Kidney epithelial cell (primary cell): ENCODE measurements at regions not wholly inside any gene's neighbourhood (a gene's known extent, or its start where the extent isn't known, plus 50 kb on each side); places are given as distances from the start of the nearest gene placed in this dataset.

Source experiments
- DNase-seq: peaks from one replicate; pipeline ENCODE4 v3.0.0-alpha.2; 2010; ENCODE audit warnings: low read depth
- H3K27me3 ChIP-seq: 2 replicates; pipeline ENCODE4 v1.6.0; 2011; ENCODE audit warnings: low read length; ENCODE audit not compliant: control insufficient read depth, insufficient read depth
- H3K36me3 ChIP-seq: 2 replicates; pipeline ENCODE4 v1.5.1; 2011; ENCODE audit warnings: low read length; ENCODE audit not compliant: control insufficient read depth, insufficient read depth
- H3K4me3 ChIP-seq: 2 replicates; pipeline ENCODE4 v1.5.1; 2011; ENCODE audit warnings: low read depth, mild to moderate bottlenecking, control low read depth, low read length
- CTCF ChIP-seq: IDR thresholded peaks from 2 replicates; pipeline ENCODE4 v1.5.1; 2011; ENCODE audit warnings: mild to moderate bottlenecking, moderate library complexity, low read length, control low read depth, inconsistent platforms; ENCODE audit not compliant: insufficient read depth, poor library complexity, severe bottlenecking

- no peaks in the 10 kb centered on the region for H3K36me3 ChIP-seq
- no peak overlapping the region for H3K4me3 ChIP-seq
- H3K27me3 ChIP-seq, result no peaks in the 10 kb centered on the region
- no peak for TF ChIP-seq CTCF
- DNase-seq, result no peak
Measured at GRCh38 chr5:87853541-87853940, 415.1 kb downstream of the TMEM161B start.

GRCh38 chr5:87851603-87852002 lies 417.0 kb downstream of the TMEM161B start:
- no peak for TF ChIP-seq CTCF

GRCh38 chr5:87850843-87851242 lies 417.8 kb downstream of the TMEM161B start:
- no peaks in the 10 kb centered on the region for H3K27me3 ChIP-seq
- TF ChIP-seq CTCF, result no peak
- DNase-seq, result no peak
- H3K36me3 ChIP-seq, result no peaks in the 10 kb centered on the region
- H3K4me3 ChIP-seq, result no peak overlapping the region

More at GRCh38 chr5:87851603-87852002, 417.0 kb downstream of the TMEM161B start:
- no peaks in the 10 kb centered on the region for H3K36me3 ChIP-seq
- H3K4me3 ChIP-seq, result no peak overlapping the region
- H3K27me3 ChIP-seq, result no peaks in the 10 kb centered on the region
- no peak for DNase-seq

GRCh38 chr5:87845734-87846133 lies 422.9 kb downstream of the TMEM161B start:
- DNase-seq, result no peak
- TF ChIP-seq CTCF, result no peak
- Histone ChIP-seq H3K4me3 (no peak overlapping the region), H3K36me3 (no peaks in the 10 kb centered on the region), H3K27me3 (no peaks in the 10 kb centered on the region)

GRCh38 chr5:87844866-87845265 lies 423.8 kb downstream of the TMEM161B start:
- no peaks in the 10 kb centered on the region for H3K27me3 ChIP-seq
- no peaks in the 10 kb centered on the region for H3K36me3 ChIP-seq
- TF ChIP-seq CTCF, result no peak
- no peak overlapping the region for H3K4me3 ChIP-seq
- no peak for DNase-seq

- DNase-seq, result no peak
- H3K4me3 ChIP-seq, result no peak overlapping the region
Measured at GRCh38 chr5:87844449-87844848, 424.2 kb downstream of the TMEM161B start.

More at GRCh38 chr5:87844449-87844848, 424.2 kb downstream of the TMEM161B start:
- no peaks in the 10 kb centered on the region for H3K27me3 ChIP-seq
- H3K36me3 ChIP-seq, result no peaks in the 10 kb centered on the region
- no peak for TF ChIP-seq CTCF
